GM12892 (cell line): ENCODE measurements at regions not wholly inside any gene's neighbourhood (a gene's known extent, or its start where the extent isn't known, plus 50 kb on each side); places are given as distances from the start of the nearest gene placed in this dataset.

Experiments
- POLR2A ChIP-seq: IDR thresholded peaks from 2 replicates; pipeline ENCODE4 v1.6.1; 2011; ENCODE audit warnings: low read depth, low read length, control low read depth
- TAF1 ChIP-seq: IDR thresholded peaks from 2 replicates; pipeline ENCODE4 v1.6.1; 2011; ENCODE audit warnings: low read depth, mild to moderate bottlenecking, control low read depth, low read length, borderline replicate concordance

GRCh38 chr14:44029933-44030332 lies 477.1 kb downstream of the FSCB start:
- TF ChIP-seq POLR2A (no peak), TAF1 (no peak)
